HEK293 (cell line): ENCODE measurements at regions not wholly inside any gene's neighbourhood (a gene's known extent, or its start where the extent isn't known, plus 50 kb on each side); places are given as distances from the start of the nearest gene placed in this dataset.

Experiments
- CTCF ChIA-PET: fragments of 350-600 bp; formaldehyde crosslinking; extraction: SDS; loops from one replicate; lab custom pipeline; 2021; ENCODE audit warnings: antibody characterized with exemption; lab: Yijun Ruan, JAX
- POLR2A ChIA-PET: fragments of 300-600 bp; formaldehyde crosslinking; extraction: SDS; loops from one replicate; lab custom pipeline; 2020; ENCODE audit warnings: antibody characterized with exemption, inconsistent platforms; lab: Yijun Ruan, JAX
- H3K27ac ChIP-seq: fragments of 200-500 bp; sonication (Bioruptor generic); 2 replicates; pipeline ENCODE4 v1.5.1; 2014; ENCODE audit warnings: low read depth, low read length, control low read depth, inconsistent platforms; ENCODE audit errors: extremely low read depth
- H3K36me3 ChIP-seq, 2 experiments: fragments of 200-500 bp in 1 of 2; sonication (Bioruptor generic) in 1 of 2; 1 replicate in 1 of 2; 2 replicates in 1 of 2; pipeline ENCODE4 v1.5.1; 2014 to 2017; ENCODE audit warnings: inconsistent platforms in 2 of 2, low read length in 2 of 2; ENCODE audit not compliant: control insufficient read depth in 2 of 2, insufficient read depth in 1 of 2
- H3K4me1 ChIP-seq: fragments of 200-500 bp; sonication (Bioruptor generic); 2 replicates; pipeline ENCODE4 v1.5.1; 2014; ENCODE audit warnings: mild to moderate bottlenecking, low read length, inconsistent platforms; ENCODE audit not compliant: control insufficient read depth, insufficient read depth
- H3K4me3 ChIP-seq: 2 replicates; pipeline ENCODE4 v1.5.1; 2011; ENCODE audit warnings: low read depth, mild to moderate bottlenecking, control low read depth, low read length, moderate library complexity
- H3K9me3 ChIP-seq: fragments of 200-500 bp; sonication (Bioruptor generic); 2 replicates; pipeline ENCODE4 v1.5.1; 2014; ENCODE audit warnings: low read depth, low read length, inconsistent platforms; ENCODE audit not compliant: control insufficient read depth, insufficient read depth
- ATF2 ChIP-seq: fragments of 450-650 bp; formaldehyde crosslinking; IDR thresholded peaks from 2 replicates; pipeline ENCODE4 v1.5.1; 2016; ENCODE audit warnings: missing biosample characterization, missing genetic modification characterization, low read depth
- FEZF1 ChIP-seq: fragments of 450-650 bp; formaldehyde crosslinking; IDR thresholded peaks from 2 replicates; pipeline ENCODE4 v1.5.1; 2016; ENCODE audit warnings: missing biosample characterization, missing genetic modification characterization
- GLIS2 ChIP-seq: fragments of 450-650 bp; formaldehyde crosslinking; IDR thresholded peaks from 2 replicates; pipeline ENCODE4 v1.5.1; 2016; ENCODE audit warnings: missing biosample characterization, missing genetic modification characterization
- HOXC10 ChIP-seq: sonication (generic); formaldehyde crosslinking; IDR thresholded peaks from 2 replicates; pipeline ENCODE4 v1.8.1; 2023; ENCODE audit warnings: mild to moderate bottlenecking, missing genetic modification reagents
- KLF17 ChIP-seq: fragments of 450-650 bp; formaldehyde crosslinking; IDR thresholded peaks from 2 replicates; pipeline ENCODE4 v1.5.1; 2016; ENCODE audit warnings: missing biosample characterization, missing genetic modification characterization
- KLF8 ChIP-seq: fragments of 450-650 bp; formaldehyde crosslinking; IDR thresholded peaks from 2 replicates; pipeline ENCODE4 v1.5.1; 2016; ENCODE audit warnings: missing biosample characterization, missing genetic modification characterization
- WT1 ChIP-seq: fragments of 450-650 bp; formaldehyde crosslinking; IDR thresholded peaks from 2 replicates; pipeline ENCODE4 v1.5.1; 2016; ENCODE audit warnings: missing biosample characterization, missing genetic modification characterization
- ZBTB10 ChIP-seq: fragments of 450-650 bp; formaldehyde crosslinking; IDR thresholded peaks from 2 replicates; pipeline ENCODE4 v1.5.1; 2016; ENCODE audit warnings: missing biosample characterization, missing genetic modification characterization
- ZBTB20 ChIP-seq: fragments of 450-650 bp; formaldehyde crosslinking; IDR thresholded peaks from 2 replicates; pipeline ENCODE4 v1.5.1; 2016; ENCODE audit warnings: missing biosample characterization, missing genetic modification characterization
- ZBTB44 ChIP-seq: fragments of 450-650 bp; IDR thresholded peaks from 2 replicates; pipeline ENCODE4 v1.5.1; 2018; ENCODE audit warnings: missing biosample characterization, mild to moderate bottlenecking, missing genetic modification characterization
- ZFP69B ChIP-seq: fragments of 450-650 bp; formaldehyde crosslinking; IDR thresholded peaks from 2 replicates; pipeline ENCODE4 v1.5.1; 2016; ENCODE audit warnings: missing biosample characterization, missing genetic modification characterization
- ZNF112 ChIP-seq: fragments of 450-650 bp; formaldehyde crosslinking; IDR thresholded peaks from 2 replicates; pipeline ENCODE4 v1.5.0; 2017; ENCODE audit warnings: missing biosample characterization, missing genetic modification characterization
- ZNF202 ChIP-seq: fragments of 450-650 bp; formaldehyde crosslinking; IDR thresholded peaks from 2 replicates; pipeline ENCODE4 v1.5.1; 2016; ENCODE audit warnings: missing biosample characterization, missing genetic modification characterization, borderline replicate concordance
- ZNF223 ChIP-seq: fragments of 450-650 bp; formaldehyde crosslinking; IDR thresholded peaks from 2 replicates; pipeline ENCODE4 v1.5.1; 2016; ENCODE audit warnings: missing biosample characterization, missing genetic modification characterization
- ZNF23 ChIP-seq: fragments of 450-650 bp; formaldehyde crosslinking; IDR thresholded peaks from 2 replicates; pipeline ENCODE4 v1.5.1; 2016; ENCODE audit warnings: missing biosample characterization, missing genetic modification characterization, borderline replicate concordance
- ZNF341 ChIP-seq: fragments of 450-650 bp; formaldehyde crosslinking; IDR thresholded peaks from 2 replicates; pipeline ENCODE4; 2016; ENCODE audit warnings: low read depth, missing biosample characterization, missing genetic modification characterization
- ZNF350 ChIP-seq: fragments of 450-650 bp; formaldehyde crosslinking; IDR thresholded peaks from 2 replicates; pipeline ENCODE4 v1.5.0; 2017; ENCODE audit warnings: missing biosample characterization, mild to moderate bottlenecking, missing genetic modification characterization
- ZNF416 ChIP-seq: fragments of 450-650 bp; formaldehyde crosslinking; IDR thresholded peaks from 2 replicates; pipeline ENCODE4 v1.5.1; 2016; ENCODE audit warnings: missing biosample characterization, missing genetic modification characterization
- ZNF501 ChIP-seq: fragments of 450-650 bp; formaldehyde crosslinking; IDR thresholded peaks from 2 replicates; pipeline ENCODE4 v1.5.1; 2016; ENCODE audit warnings: missing biosample characterization, missing genetic modification characterization
- ZNF510 ChIP-seq: fragments of 450-650 bp; formaldehyde crosslinking; IDR thresholded peaks from 2 replicates; pipeline ENCODE4 v1.5.1; 2018; ENCODE audit warnings: mild to moderate bottlenecking, missing genetic modification characterization, missing biosample characterization; ENCODE audit not compliant: insufficient replicate concordance
- ZNF596 ChIP-seq: fragments of 450-650 bp; IDR thresholded peaks from 2 replicates; pipeline ENCODE4 v1.5.0; 2018; ENCODE audit warnings: missing biosample characterization, mild to moderate bottlenecking, missing genetic modification characterization, moderate library complexity
- ZNF623 ChIP-seq: fragments of 450-650 bp; formaldehyde crosslinking; IDR thresholded peaks from 2 replicates; pipeline ENCODE4 v1.5.1; 2016; ENCODE audit warnings: missing biosample characterization, missing genetic modification characterization
- ZNF768 ChIP-seq: fragments of 450-650 bp; formaldehyde crosslinking; IDR thresholded peaks from 2 replicates; pipeline ENCODE4 v1.5.1; 2018; ENCODE audit warnings: missing biosample characterization, mild to moderate bottlenecking, missing genetic modification characterization
- ZNF776 ChIP-seq: fragments of 450-650 bp; formaldehyde crosslinking; IDR thresholded peaks from 2 replicates; pipeline ENCODE4 v1.5.0; 2017; ENCODE audit warnings: missing biosample characterization, missing genetic modification characterization, borderline replicate concordance
- ZNF791 ChIP-seq: fragments of 450-650 bp; formaldehyde crosslinking; IDR thresholded peaks from 2 replicates; pipeline ENCODE4 v1.5.1; 2016; ENCODE audit warnings: missing biosample characterization, missing genetic modification characterization
- ZNF792 ChIP-seq: fragments of 450-650 bp; formaldehyde crosslinking; IDR thresholded peaks from 2 replicates; pipeline ENCODE4 v1.5.1; 2016; ENCODE audit warnings: missing biosample characterization, missing genetic modification characterization

GRCh38 chr15:96144734-96145133 lies 185.8 kb upstream of the NR2F2 start:
- H3K27ac ChIP-seq = no peak overlapping the region

GRCh38 chr15:96146726-96147125 lies 183.8 kb upstream of the NR2F2 start:
- TF ChIP-seq HOXC10 (no peak), ZNF501 (tag by site-specific recombination) (no peak), ZBTB44 (no peak), ZNF623 (tag by site-specific recombination) (no peak), FEZF1 (tag by site-specific recombination) (no peak), ZNF792 (tag by site-specific recombination) (no peak), ATF2 (tag by site-specific recombination) (no peak), ZBTB20 (tag by site-specific recombination) (no peak), ZNF350 (tag by site-specific recombination) (no peak), ZBTB10 (tag by site-specific recombination) (no peak), KLF17 (tag by site-specific recombination) (no peak), GLIS2 (no peak), ZNF202 (tag by site-specific recombination) (no peak), KLF8 (no peak), ZNF112 (tag by site-specific recombination) (no peak), ZNF776 (no peak), ZFP69B (tag by site-specific recombination) (no peak), ZNF23 (no peak)
- ChIA-PET CTCF (no interaction called here), POLR2A (no interaction called here)
- Histone ChIP-seq H3K4me1 (no peaks in the 10 kb centered on the region), H3K36me3 (no peaks in the 10 kb centered on the region), H3K9me3 (no peaks in the 10 kb centered on the region), H3K27ac (no peak overlapping the region), H3K4me3 (no peak overlapping the region)

More at GRCh38 chr15:96144734-96145133, 185.8 kb upstream of the NR2F2 start:
- TF ChIP-seq ZNF791 (tag by site-specific recombination) (no peak), ZNF223 (no peak), WT1 (tag by site-specific recombination) (no peak), ZBTB10 (tag by site-specific recombination) (no peak), ZNF768 (no peak), ZFP69B (tag by site-specific recombination) (no peak), ZNF510 (tag by site-specific recombination) (no peak), ZNF23 (no peak), ZNF596 (no peak), ZNF416 (tag by site-specific recombination) (no peak), ZNF341 (tag by site-specific recombination) (no peak)
- no peaks in the 10 kb centered on the region for H3K4me1 ChIP-seq
- ChIA-PET CTCF (no interaction called here), POLR2A (interaction anchor here (0.5 kb wide), 1 partner anchor 11 kb away, joined by 4 read pairs; no protein-coding TSS in a partner anchor)
- H3K36me3 ChIP-seq = no peaks in the 10 kb centered on the region
- no peaks in the 10 kb centered on the region for H3K9me3 ChIP-seq
- no peak overlapping the region for H3K4me3 ChIP-seq
